NCI-H1048 (cell line): ENCODE measurements at regions not wholly inside any gene's neighbourhood (a gene's known extent, or its start where the extent isn't known, plus 50 kb on each side); places are given as distances from the start of the nearest gene placed in this dataset.

Experiments
- DNase-seq: peaks from one replicate; lab custom pipeline; 2025; lab: John Stamatoyannopoulos, UW

- no peak for DNase-seq
These were observed 53.9 kb upstream of the GALNTL6 start for GRCh38 chr4:171759274-171759673.

- no peak for DNase-seq
These were observed 61.7 kb upstream of the GALNTL6 start for GRCh38 chr4:171751538-171751937.

DNA sequence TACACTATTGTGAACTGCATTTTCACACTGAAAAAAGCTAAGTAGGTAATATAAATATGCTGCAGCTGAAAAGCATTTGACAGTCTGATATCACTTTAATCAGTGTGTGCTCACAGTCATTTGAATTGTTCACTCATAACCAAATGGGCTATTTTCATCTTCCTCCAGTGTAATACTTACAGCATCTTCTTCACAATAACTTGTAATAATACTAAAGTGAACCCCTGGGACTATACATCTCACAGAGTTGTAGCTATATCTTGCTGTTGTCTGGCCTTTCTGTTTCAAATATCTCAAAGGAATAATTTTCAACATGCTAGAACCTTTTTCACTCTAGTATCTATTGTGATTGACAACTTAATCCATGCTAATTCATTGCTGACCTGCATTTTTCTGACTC, 66.8 kb upstream of the GALNTL6 start:
- DNase-seq, result no peak

- DNase-seq, result no peak
These were observed 70.8 kb upstream of the GALNTL6 start for GRCh38 chr4:171742436-171742835.

DNA sequence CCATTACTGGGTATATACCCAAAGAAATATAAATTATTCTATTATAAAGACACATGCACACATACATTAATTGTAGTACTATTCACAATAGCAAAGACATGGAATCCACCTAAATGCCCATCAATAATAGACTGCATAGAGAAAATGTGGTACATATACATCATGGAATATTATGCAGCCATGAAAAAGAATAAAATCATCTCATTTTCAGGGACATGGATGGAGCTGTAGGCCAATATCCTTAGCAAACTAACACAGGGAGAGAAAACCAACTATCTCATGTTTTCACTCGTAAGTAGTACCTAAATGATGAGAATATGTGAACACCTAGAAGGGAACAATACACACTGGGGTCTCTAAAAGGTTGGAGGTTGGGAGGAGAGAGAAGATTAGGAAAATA, 86.0 kb upstream of the GALNTL6 start:
- no peak for DNase-seq

- no peak for DNase-seq
These were observed 91.3 kb upstream of the GALNTL6 start for GRCh38 chr4:171721937-171722336.

DNA sequence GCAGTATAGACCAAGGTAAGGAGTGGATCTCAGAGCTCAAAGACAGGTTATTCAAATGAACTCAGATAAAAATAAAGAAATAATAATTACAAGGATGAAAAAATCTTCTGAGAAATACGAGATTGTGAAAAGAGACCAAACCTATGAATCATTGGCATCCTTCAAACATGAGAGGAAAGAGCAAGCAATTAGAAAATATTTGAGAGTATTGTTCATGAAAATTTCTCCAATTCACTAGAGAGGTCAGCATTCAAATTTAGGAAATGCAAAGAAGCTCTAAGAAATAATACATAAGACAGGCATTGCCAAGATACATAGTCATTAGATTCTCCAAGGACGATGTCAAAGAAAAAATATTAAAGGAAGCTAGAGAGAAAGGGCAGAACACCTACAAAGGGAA, 93.5 kb upstream of the GALNTL6 start:
- no peak for DNase-seq

- no peak for DNase-seq
These were observed 94.5 kb upstream of the GALNTL6 start for GRCh38 chr4:171718665-171719064.

GRCh38 chr4:171718069-171718468, 95.1 kb upstream of the GALNTL6 start:
- no peak for DNase-seq

GRCh38 chr4:171717231-171717741, 95.9 kb upstream of the GALNTL6 start:
- DNase-seq, result no peak

DNA sequence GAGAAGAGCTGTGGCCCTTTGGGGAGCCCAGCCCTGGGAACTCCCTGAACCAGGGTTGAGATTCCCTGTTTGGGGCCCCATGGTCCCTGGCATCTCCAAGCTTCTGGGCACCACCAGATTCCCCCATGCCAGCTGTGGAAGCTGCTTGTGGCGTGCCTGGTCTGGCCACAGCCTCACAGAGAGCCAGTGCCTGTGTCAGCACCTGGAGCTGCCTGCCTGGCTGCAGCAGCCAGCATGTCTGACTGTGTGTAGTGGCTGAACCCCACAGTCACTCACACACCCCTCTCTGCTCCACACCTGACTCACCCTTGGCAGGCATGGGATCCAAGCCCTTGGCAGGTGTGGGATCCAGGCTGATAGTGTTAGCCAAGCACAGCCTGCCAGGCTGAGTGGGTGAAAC, 97.2 kb upstream of the GALNTL6 start:
- no peak for DNase-seq

- DNase-seq, result no peak
These were observed 98.3 kb upstream of the GALNTL6 start for GRCh38 chr4:171714791-171715454.

DNA sequence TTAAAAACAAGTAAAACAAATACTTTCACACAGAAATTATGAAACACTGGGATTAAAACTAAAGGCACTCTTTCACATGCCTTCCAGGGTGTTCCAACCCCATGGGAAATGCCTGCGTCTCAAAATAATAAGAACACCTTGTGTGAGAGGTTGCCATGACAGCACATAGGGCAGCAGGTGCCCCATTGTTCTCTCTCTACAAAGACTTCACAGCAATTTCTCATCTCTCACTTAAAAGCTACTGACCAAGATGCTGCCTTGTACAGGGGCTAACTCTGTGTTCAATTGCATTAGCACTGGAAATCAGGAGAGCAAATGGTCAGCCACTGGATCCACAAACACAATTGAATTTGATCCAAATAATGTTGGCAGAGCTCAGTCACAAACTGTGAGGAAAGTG, 102.5 kb upstream of the GALNTL6 start:
- no peak for DNase-seq

GRCh38 chr4:171676555-171677215, 136.5 kb upstream of the GALNTL6 start:
- DNase-seq, result no peak

DNA sequence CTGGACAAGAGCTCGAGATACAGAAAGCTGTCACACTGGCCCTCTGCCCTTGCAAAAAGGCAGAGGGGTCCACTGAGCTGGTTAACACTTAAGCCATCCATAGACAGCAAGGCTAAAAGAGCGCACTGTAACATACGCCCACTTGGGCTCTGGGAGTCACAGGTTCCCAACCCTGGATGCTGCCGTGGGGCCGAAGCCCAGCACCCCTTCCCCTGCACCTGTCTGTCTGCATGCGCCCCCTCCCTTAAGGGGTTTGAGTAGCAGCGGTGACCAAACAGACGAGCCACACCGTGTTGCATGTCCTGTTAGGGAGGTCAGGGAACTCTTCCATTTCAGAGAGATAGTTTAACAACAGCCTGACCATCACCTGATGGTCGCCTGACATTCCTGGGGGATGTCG, 138.4 kb upstream of the GALNTL6 start:
- no peak for DNase-seq

- DNase-seq, result no peak
These were observed 144.8 kb upstream of the GALNTL6 start for GRCh38 chr4:171668403-171668802.

GRCh38 chr4:171667906-171668305, 145.3 kb upstream of the GALNTL6 start:
- DNase-seq, result no peak

- no peak for DNase-seq
These were observed 162.1 kb upstream of the GALNTL6 start for GRCh38 chr4:171651071-171651470.

GRCh38 chr4:171650543-171650942, 162.7 kb upstream of the GALNTL6 start:
- no peak for DNase-seq

DNA sequence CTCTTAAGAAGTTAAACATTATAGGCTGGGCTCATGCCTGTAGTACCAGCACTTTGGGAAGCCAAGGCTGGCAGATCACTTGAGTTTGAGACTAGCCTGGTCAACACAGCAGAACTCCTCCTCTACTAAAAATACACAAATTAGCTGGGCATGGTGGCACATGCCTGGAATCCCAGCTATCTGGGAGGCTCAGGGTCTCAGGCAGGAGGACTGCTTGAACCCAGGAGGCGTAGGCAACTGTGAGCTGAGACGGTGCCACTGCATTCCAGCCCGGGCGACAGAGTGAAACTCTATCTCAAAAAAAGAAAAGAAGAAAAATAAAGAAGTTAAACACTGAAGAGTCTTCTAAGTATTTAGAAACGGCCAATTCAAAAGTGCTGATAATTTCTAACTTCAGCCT, 164.3 kb upstream of the GALNTL6 start:
- no peak for DNase-seq

DNA sequence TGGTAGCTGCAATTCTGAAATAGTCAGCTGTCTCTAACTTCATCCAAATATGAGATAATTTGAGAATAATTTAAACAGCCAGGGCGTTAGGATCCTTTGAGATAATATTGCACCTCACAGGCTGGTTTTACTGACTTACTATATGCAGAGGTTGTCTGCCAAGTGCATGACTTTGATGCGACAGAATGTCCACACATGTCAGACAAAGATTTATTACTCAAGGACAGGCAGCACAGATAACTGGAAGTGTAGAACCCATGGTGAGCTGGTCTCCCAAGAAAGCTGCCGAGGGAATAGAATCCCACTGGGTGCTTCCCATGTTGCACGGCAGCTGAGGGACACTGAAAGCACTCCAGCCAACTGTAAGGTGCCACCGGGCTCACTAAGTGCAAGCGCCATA, 166.2 kb upstream of the GALNTL6 start:
- DNase-seq, result no peak

- no peak for DNase-seq
These were observed 168.7 kb upstream of the GALNTL6 start for GRCh38 chr4:171644430-171645057.

DNA sequence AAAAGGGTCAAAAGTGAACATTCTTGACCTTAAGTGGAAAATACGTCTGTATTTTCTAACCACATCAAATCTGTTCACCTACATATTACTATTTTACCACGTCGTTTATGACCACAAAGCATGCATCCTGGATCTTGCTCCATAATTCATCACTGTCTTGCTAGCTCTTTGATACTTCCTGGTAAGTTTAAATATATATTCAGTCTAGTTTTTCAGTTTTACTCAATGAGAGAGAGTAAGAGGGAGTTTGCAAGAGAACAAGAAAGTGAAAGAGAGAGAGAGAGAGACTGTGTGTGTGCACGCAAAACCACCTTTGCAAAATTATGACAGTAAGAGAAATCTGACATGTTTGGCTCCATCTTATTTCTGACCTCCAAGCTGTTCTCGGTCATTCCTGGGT, 173.7 kb upstream of the GALNTL6 start:
- no peak for DNase-seq
